HG03571 (cell line): ENCODE measurements at regions not wholly inside any gene's neighbourhood (a gene's known extent, or its start where the extent isn't known, plus 50 kb on each side); places are given as distances from the start of the nearest gene placed in this dataset.
"Not testable (repeated sequence)": the region's sequence is repeated elsewhere in the genome, so short reads cannot be mapped to it uniquely, and the experiment has no call there.

ENCODE experiments used
- ATAC-seq: cut with Tn5 transposase; IDR thresholded peaks from one replicate; pipeline ENCODE4 v1.9.1; 2021; ENCODE audit not compliant: unreplicated experiment

- no peak for ATAC-seq
These were observed 50.2 kb upstream of the CPNE4 start for GRCh38 chr3:132084982-132085381.

- ATAC-seq = no peak
These were observed 52.5 kb upstream of the CPNE4 start for GRCh38 chr3:132087356-132087755.

DNA sequence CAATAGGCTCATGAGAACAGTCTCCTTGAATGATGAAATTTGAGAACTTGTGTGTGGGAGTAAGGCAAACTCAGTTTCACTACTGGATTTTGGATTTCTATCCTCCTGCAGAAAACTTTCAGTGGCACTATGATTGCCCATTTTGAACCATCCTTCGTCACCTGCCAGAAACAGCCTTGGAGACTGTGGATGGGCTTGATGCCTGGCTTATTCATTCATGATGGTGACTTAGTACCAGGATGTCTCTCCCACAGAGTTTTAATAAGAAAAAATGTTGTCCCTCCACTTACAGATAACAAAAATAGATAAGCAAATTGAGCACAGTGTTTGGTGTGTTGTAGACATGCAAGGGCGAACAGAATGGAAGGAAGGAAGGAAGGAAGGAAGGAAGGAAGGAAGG, 53.5 kb upstream of the CPNE4 start:
- no peak for ATAC-seq

- no peak for ATAC-seq
These were observed 56.1 kb upstream of the CPNE4 start for GRCh38 chr3:132090921-132091320.

GRCh38 chr3:132116601-132117000, 81.8 kb upstream of the CPNE4 start:
- ATAC-seq = no peak

DNA sequence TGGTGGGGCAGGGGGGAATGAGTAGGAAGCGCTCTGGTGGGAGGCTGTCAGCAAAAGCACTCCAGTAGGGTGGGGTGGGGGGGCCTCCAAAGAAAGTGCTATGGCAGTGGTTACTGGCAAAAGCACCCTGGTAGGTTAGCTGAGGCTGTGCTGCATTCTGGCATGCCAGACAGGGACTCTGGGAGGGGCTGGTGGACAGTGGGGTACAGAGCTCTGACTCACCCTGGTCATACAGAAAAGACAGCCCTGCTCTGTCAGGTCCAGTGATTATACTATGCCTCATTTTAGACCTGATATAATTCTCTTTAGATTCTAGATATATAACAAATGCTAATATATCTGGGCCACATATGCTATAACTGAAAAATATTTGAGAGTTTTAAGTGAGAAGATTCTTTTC, 82.8 kb upstream of the CPNE4 start:
- no peak for ATAC-seq

DNA sequence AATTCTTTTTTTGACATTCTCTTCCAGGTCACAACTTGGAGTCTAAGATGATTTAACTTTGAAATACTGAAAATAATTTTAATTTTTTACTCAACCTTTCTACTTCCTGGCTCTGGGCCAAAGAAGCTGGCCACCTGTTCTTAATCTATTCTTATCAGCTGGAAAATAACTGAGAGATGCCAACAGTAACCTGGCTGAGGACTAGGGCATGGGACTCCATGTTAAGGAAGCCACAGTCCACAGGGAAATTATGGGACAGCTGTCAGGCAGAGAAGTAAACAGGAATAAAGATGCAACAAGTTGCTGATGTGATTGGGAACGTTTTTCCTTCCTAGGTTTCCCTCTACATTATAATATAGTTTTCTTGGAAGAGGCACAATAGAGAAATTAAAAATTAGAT, 84.7 kb upstream of the CPNE4 start:
- ATAC-seq = no peak

- ATAC-seq = no peak
These were observed 89.3 kb upstream of the CPNE4 start for GRCh38 chr3:132124096-132124495.

DNA sequence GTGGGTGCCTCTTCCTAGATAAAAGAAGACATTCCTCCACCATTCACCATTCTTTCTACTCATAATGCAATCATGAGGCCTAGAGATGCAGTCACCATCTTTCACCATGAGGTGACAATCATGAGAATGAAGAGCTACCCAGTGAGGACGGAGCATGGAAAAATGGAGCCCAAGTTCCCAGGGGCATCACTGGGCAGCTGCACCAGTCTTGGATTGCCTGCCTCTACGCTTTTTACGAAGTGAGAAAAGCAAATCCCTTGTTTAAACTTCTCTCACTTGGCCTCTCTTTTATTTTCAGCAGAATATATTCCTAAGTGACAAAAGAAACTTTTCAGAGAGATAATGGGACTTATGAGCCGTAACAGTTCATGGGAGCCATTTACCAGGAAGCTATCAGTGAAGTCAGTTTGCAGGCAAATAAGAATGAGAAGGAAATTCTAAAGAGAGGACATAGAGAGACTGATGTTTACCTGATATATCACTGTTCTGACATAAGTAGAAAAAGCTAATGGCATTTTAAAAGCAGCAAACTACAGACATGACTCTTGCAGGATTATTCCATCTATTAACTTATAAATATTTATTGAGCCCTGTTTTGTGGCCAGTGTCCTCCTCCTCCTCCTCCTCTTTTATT, 90.0 kb upstream of the CPNE4 start:
- ATAC-seq = no peak

DNA sequence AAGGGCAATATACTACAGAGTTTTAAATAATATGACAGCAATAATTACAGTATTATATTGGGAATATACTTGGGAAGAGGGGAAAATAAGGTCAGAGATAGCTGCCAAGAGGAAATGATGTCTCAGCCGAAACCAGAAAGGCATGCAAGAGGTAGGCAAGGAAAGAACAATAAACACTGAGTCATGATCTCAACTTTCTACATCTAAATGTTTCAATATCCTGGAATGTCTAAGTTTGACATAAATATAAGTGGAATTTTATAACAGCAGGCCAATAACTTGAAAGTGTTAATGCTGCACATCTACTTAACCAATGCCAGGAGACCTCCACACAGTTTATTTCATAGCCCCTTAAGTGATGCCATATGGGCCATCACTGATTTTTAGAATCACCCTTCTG, 99.8 kb upstream of the CPNE4 start:
- no peak for ATAC-seq

- ATAC-seq = no peak
These were observed 101.0 kb upstream of the CPNE4 start for GRCh38 chr3:132135628-132136333.

- no peak for ATAC-seq
These were observed 101.5 kb upstream of the CPNE4 start for GRCh38 chr3:132136334-132136716.

DNA sequence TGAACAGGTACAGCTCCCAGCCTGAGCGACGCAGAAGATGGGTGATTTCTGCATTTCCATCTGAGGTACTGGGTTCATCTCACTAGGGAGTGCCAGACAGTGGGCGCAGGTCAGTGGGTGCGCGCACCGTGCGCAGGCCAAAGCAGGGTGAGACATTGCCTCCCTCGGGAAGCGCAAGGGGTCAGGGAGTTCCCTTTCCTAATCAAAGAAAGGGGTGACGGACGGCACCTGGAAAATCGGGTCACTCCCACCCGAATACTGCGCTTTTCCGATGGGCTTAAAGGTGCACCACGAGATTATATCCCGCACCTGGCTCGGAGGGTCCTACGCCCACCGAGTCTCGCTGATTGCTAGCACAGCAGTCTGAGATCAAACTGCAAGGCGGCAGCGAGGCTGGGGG, 102.1 kb upstream of the CPNE4 start:
- not testable (repeated sequence) for ATAC-seq

GRCh38 chr3:132145833-132146232, 111.0 kb upstream of the CPNE4 start:
- ATAC-seq = no peak

GRCh38 chr3:132154619-132155018, 119.8 kb upstream of the CPNE4 start:
- ATAC-seq = no peak

DNA sequence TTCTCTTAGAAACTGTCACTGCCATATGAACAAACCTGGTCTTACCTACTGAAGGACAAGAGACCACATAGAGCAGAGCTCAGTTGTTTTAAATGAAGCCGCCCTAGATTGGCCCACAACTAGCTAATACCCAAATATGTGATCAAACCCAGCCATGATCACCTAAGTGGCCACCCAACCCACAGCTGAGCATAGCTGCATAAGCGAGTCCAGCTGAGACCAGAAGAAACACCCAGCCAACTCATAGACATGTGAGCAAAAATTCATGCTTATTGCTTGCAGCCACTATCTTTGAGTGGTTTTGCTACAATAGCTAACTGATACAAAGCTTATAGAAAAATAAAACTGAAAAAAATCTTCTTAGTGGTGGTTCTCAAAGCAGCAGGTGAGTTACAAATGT, 124.3 kb upstream of the CPNE4 start:
- ATAC-seq = no peak

- ATAC-seq = no peak
These were observed 125.4 kb upstream of the CPNE4 start for GRCh38 chr3:132160198-132160597.

DNA sequence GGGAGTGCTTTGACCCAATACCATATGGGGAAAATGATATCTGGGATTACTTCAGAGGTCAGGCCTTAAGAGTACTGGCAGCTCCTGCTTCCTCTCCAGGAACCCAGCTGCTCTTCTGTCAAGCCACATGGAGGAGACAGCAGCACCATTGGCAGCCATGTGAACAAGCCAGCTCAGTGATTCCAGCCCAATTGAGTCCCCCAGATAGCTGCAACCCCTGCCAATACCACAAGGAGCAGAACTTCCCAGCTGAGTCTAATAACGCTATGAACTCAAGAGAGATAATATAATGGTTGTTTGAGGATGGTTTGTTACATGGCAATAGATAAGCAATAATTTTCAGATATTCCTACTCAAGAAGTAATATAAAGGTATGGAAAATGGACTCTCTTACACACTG, 126.8 kb upstream of the CPNE4 start:
- no peak for ATAC-seq

- no peak for ATAC-seq
These were observed 129.8 kb upstream of the CPNE4 start for GRCh38 chr3:132164469-132165092.

DNA sequence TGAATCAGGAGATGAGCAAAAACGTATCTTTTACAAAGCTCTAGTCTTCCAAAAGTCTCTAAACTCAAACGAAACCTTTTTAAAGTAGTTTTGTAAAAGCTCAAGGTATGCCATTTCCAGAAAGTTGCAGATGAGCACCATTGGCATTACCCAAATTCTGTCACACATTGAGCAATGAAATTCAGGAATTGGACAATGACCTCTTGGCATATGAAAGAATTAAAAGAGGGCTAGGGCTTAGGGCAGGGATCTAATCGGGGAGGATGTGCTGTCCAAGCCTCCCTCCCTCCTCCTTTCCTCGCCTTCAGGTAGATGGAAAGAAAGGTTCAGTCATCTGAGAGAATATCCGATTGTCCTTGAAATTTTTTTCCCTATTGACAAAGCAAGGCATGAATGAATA, 133.1 kb upstream of the CPNE4 start:
- ATAC-seq = no peak

DNA sequence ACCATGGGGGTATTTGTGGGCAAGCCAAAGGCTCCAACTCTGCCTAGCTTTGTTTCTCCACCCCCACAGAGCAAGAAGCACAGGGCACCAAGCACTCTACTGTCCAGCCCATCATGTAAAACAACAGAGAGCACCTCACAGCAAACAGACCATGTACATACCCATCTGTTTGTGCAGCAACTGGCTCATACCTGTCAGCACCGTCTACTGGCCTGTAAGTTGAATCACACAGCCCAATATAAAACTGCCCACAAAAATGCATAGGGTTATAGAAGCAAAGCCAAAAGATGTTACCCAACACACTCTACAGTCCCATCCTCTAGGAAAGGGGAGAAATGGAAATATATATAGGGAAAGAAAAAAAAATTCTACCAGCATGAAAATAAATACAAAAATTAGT, 139.7 kb upstream of the CPNE4 start:
- no peak for ATAC-seq

GRCh38 chr3:132180337-132180791, 136.8 kb upstream of the ACP3 start:
- ATAC-seq = peak; percentile 69
